H1 (cell line): ENCODE measurements at regions not wholly inside any gene's neighbourhood (a gene's known extent, or its start where the extent isn't known, plus 50 kb on each side); places are given as distances from the start of the nearest gene placed in this dataset.

Experiments used
- KDM5A ChIP-seq: fragments of 200-600 bp; IDR thresholded peaks from 2 replicates; pipeline ENCODE4 v1.7.1; 2012; ENCODE audit warnings: mild to moderate bottlenecking, low read length, inconsistent platforms, mixed read lengths
- SUZ12 ChIP-seq: fragments of 200-600 bp; sonication (generic); IDR thresholded peaks from 2 replicates; pipeline ENCODE4 v1.6.1; 2012; ENCODE audit warnings: mild to moderate bottlenecking, inconsistent platforms, low read length, moderate library complexity, mixed read lengths
- ZNF274 ChIP-seq: IDR thresholded peaks from 2 replicates; pipeline ENCODE4 v1.7.0; 2012; ENCODE audit warnings: low read length, borderline replicate concordance; ENCODE audit errors: extremely low read depth

- no peak for TF ChIP-seq KDM5A
- no peak for TF ChIP-seq SUZ12
- TF ChIP-seq ZNF274, result no peak
- TF ChIP-seq, all 59 proteins: peak for 0
Observed at GRCh38 chr5:33088176-33088575, 352.6 kb upstream of the TARS1 start (continued).
